GM23338 (cell line): ENCODE measurements at regions not wholly inside any gene's neighbourhood (a gene's known extent, or its start where the extent isn't known, plus 50 kb on each side); places are given as distances from the start of the nearest gene placed in this dataset.

Experiments used
- ATAC-seq: fragments of 200-7000 bp; cut with Tn5 transposase; 3 replicates; pipeline ENCODE4 v1.9.1; 2020
- DNase-seq: peaks from one replicate; pipeline ENCODE4 v3.0.0-alpha.2; 2015; ENCODE audit warnings: low spot score
- H2AFZ ChIP-seq: fragments of 200-600 bp; sonication (generic); 2 replicates; pipeline ENCODE4 v1.8.0; 2016; ENCODE audit warnings: antibody characterized with exemption, mild to moderate bottlenecking, moderate library complexity
- H3F3A ChIP-seq: fragments of 200-600 bp; sonication (generic); replicated peaks from 2 replicates; pipeline ENCODE4 v1.8.0; 2017; ENCODE audit warnings: antibody characterized with exemption, mixed run types, low read depth
- H3K27ac ChIP-seq: fragments of 200-600 bp; sonication (generic); 2 replicates; pipeline ENCODE4 v1.6.1; 2016; ENCODE audit warnings: low read depth
- H3K27me3 ChIP-seq: fragments of 200-600 bp; sonication (generic); 2 replicates; pipeline ENCODE4 v1.8.0; 2016; ENCODE audit warnings: mild to moderate bottlenecking, mixed run types, moderate library complexity; ENCODE audit not compliant: insufficient read depth
- H3K36me3 ChIP-seq: fragments of 200-600 bp; sonication (generic); 2 replicates; pipeline ENCODE4 v1.8.0; 2016; ENCODE audit warnings: mild to moderate bottlenecking; ENCODE audit not compliant: insufficient read depth
- H3K4me1 ChIP-seq: fragments of 200-600 bp; sonication (generic); 2 replicates; pipeline ENCODE4 v1.8.0; 2016; ENCODE audit warnings: mild to moderate bottlenecking, moderate library complexity; ENCODE audit not compliant: insufficient read depth
- H3K4me2 ChIP-seq: fragments of 200-600 bp; sonication (generic); 2 replicates; pipeline ENCODE4 v1.7.1; 2017; ENCODE audit warnings: mixed run types
- H3K4me3 ChIP-seq: fragments of 200-600 bp; sonication (generic); 2 replicates; pipeline ENCODE4 v1.6.1; 2016; ENCODE audit warnings: mixed run types
- H3K79me2 ChIP-seq: fragments of 200-600 bp; sonication (generic); replicated peaks from 2 replicates; pipeline ENCODE4 v1.8.0; 2017; ENCODE audit warnings: mild to moderate bottlenecking; ENCODE audit not compliant: insufficient read depth
- H3K9me2 ChIP-seq: fragments of 200-600 bp; sonication (generic); 2 replicates; pipeline ENCODE4 v1.8.0; 2017; ENCODE audit not compliant: insufficient read depth
- H4K20me1 ChIP-seq: fragments of 200-600 bp; sonication (generic); replicated peaks from 2 replicates; pipeline ENCODE4 v1.8.0; 2017; ENCODE audit warnings: mild to moderate bottlenecking; ENCODE audit not compliant: insufficient read depth
- H3K27ac Mint-ChIP-seq: 2 replicates; pipeline ENCODE4 v1.8.0; 2020; ENCODE audit warnings: inconsistent platforms, mild to moderate bottlenecking, moderate library complexity, mixed read lengths
- H3K27me3 Mint-ChIP-seq: 3 replicates; pipeline ENCODE4 v1.8.0; 2022; ENCODE audit warnings: low read depth, mild to moderate bottlenecking, moderate library complexity, mixed read lengths, inconsistent platforms; ENCODE audit not compliant: insufficient read depth, poor library complexity
- H3K36me3 Mint-ChIP-seq: 3 replicates; pipeline ENCODE4 v1.8.0; 2021; ENCODE audit warnings: low read depth, mild to moderate bottlenecking, inconsistent platforms, moderate library complexity, mixed read lengths
- H3K4me1 Mint-ChIP-seq: 3 replicates; pipeline ENCODE4 v1.8.0; 2020; ENCODE audit warnings: mild to moderate bottlenecking, inconsistent platforms, mixed read lengths
- H3K4me3 Mint-ChIP-seq: 3 replicates; pipeline ENCODE4 v1.8.0; 2021; ENCODE audit warnings: moderate library complexity, mild to moderate bottlenecking, inconsistent platforms, mixed read lengths
- H3K9me3 Mint-ChIP-seq: 3 replicates; pipeline ENCODE4 v1.8.0; 2020; ENCODE audit warnings: moderate library complexity, mild to moderate bottlenecking, inconsistent platforms, mixed read lengths
- EZH2 ChIP-seq: fragments of 200-600 bp; sonication (generic); IDR thresholded peaks from one replicate; pipeline ENCODE4 v1.8.0; 2017; ENCODE audit warnings: antibody characterized with exemption, mild to moderate bottlenecking, low read depth; ENCODE audit not compliant: unreplicated experiment
- EZH2phosphoT487 ChIP-seq: fragments of 200-600 bp; sonication (generic); IDR thresholded peaks from one replicate; pipeline ENCODE4 v1.8.1; 2018; ENCODE audit warnings: antibody characterized with exemption; ENCODE audit not compliant: unreplicated experiment
- JUNB ChIP-seq: IDR thresholded peaks from one replicate; pipeline ENCODE4 v1.6.1; 2016; ENCODE audit warnings: antibody characterized with exemption; ENCODE audit not compliant: unreplicated experiment
- NANOG ChIP-seq: IDR thresholded peaks from 2 replicates; pipeline ENCODE4 v1.6.1; 2016; ENCODE audit warnings: antibody characterized with exemption, borderline replicate concordance
- POLR2AphosphoS5 ChIP-seq: IDR thresholded peaks from 2 replicates; pipeline ENCODE4 v1.6.1; 2016; ENCODE audit warnings: antibody characterized with exemption, low read depth
- STAT1 ChIP-seq: IDR thresholded peaks from one replicate; pipeline ENCODE4 v1.6.1; 2016; ENCODE audit warnings: antibody characterized with exemption; ENCODE audit not compliant: unreplicated experiment
- TF ChIP-seq, protein P1 (sequence below): IDR thresholded peaks from one replicate; pipeline ENCODE4 v1.6.1; 2018; ENCODE audit warnings: antibody characterized with exemption; ENCODE audit not compliant: unreplicated experiment
- TF ChIP-seq, protein P2 (sequence below), 2 experiments: fragments of 200-600 bp in 1 of 2; sonication (generic) in 1 of 2; conservative IDR thresholded peaks; 2 replicates each; pipeline versions ENCODE4 v1.5.1 to v1.6.1; 2016 to 2017; ENCODE audit warnings: antibody characterized with exemption in 2 of 2, low read depth in 2 of 2, mild to moderate bottlenecking in 2 of 2, moderate library complexity in 1 of 2
- TF ChIP-seq, protein P3 (sequence below): IDR thresholded peaks from 2 replicates; pipeline ENCODE4 v1.6.1; 2016; ENCODE audit warnings: antibody characterized with exemption

DNA sequence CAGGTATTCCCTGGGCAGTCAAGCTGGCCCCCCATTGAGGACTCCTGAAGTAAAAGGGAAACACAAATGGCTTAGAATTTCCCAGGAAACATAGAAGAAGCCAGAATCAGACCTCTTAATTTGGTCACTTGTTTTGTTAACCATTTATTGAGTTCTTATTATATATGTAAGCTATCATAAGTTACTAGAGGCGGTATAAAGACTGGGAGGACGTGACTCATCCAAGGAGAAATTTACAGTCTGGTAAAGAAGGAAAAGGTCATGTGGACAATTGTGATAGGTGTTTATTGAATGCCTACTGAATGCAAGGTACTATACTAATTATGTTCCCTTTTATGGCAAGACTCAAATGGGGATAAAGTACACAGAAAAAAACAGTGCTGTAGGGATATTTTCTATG is 146.7 kb downstream of the DYRK2 start:
- Histone ChIP-seq H3F3A (no peaks in the 10 kb centered on the region), H3K9me2 (0 out of 2 replicates have a peak, but pooled peaks cover 2% of the 10 kb centered on the region), H3K36me3 (no peaks in the 10 kb centered on the region), H2AFZ (no peak overlapping the region), H3K27me3 (no peaks in the 10 kb centered on the region), H3K4me2 (no peak overlapping the region), H3K27ac (no peak overlapping the region), H4K20me1 (no peaks in the 10 kb centered on the region), H3K79me2 (no peaks in the 10 kb centered on the region), H3K4me3 (no peak overlapping the region), H3K4me1 (peaks cover 8% of the 10 kb centered on the region)
- DNase-seq (no peak), ATAC-seq (no peak)
- Mint-ChIP-seq H3K9me3 (peaks cover 12% of the 10 kb centered on the region), H3K27me3 (no peaks in the 10 kb centered on the region), H3K4me1 (peaks cover 3% of the 10 kb centered on the region), H3K36me3 (peaks cover 11% of the 10 kb centered on the region; the same call in 2 of the 3 replicates), H3K27ac (no peak overlapping the region), H3K4me3 (no peak overlapping the region)
- TF ChIP-seq STAT1 = no peak
- TF ChIP-seq JUNB = no peak
- no peak for TF ChIP-seq NANOG
- no peak for TF ChIP-seq EZH2phosphoT487

DNA sequence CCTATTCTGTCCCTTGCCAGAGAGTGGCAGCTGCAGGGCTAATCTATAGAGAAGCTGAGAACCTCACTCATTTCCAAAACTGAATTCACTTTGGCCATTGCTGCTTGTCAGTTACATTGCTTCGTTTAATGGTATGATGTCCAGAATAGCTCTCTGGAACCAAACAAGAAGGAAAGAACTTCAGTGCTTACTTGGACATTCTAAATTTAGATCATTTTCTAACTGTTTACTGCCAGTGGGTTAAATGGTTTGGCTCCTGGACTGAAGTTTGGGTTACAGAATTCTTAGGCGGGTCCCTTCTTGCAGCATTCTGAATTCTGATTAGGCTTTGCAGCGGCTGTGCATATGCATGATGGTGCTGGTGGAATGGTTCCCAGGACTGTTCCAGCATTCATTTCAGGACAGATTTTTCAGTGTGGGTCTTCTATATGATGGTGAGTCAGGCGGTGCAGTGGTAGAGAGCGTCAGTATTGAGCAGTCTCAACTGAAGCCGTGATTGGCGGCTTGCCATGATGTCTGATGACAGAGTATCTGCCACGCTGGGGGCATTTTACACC is 148.7 kb downstream of the DYRK2 start:
- H3K4me2 ChIP-seq = no peak overlapping the region
- no peaks in the 10 kb centered on the region for H3K27me3 Mint-ChIP-seq
- no peaks in the 10 kb centered on the region for H4K20me1 ChIP-seq
- DNase-seq (no peak), ATAC-seq (no peak)
- 0 out of 2 replicates have a peak, but pooled peaks cover 2% of the 10 kb centered on the region for H3K9me2 ChIP-seq
- no peaks in the 10 kb centered on the region for H3F3A ChIP-seq
- H3K4me3 ChIP-seq = no peak overlapping the region
- H3K27me3 ChIP-seq = no peaks in the 10 kb centered on the region
- H3K4me1 ChIP-seq = peaks cover 2% of the 10 kb centered on the region; the same call in 1 of the 2 replicates
- H3K27ac Mint-ChIP-seq = no peak overlapping the region
- H3K4me1 Mint-ChIP-seq = no peaks in the 10 kb centered on the region
- H3K27ac ChIP-seq = no peak overlapping the region
- 0 out of 3 replicates have a peak, but pooled peaks cover under 1% of the 10 kb centered on the region for H3K9me3 Mint-ChIP-seq
- peaks cover 3% of the 10 kb centered on the region; the same call in 1 of the 3 replicates for H3K36me3 Mint-ChIP-seq
- H3K4me3 Mint-ChIP-seq = no peak overlapping the region
- H3K36me3 ChIP-seq = no peaks in the 10 kb centered on the region
- no peaks in the 10 kb centered on the region for H3K79me2 ChIP-seq
- H2AFZ ChIP-seq = no peak overlapping the region
- TF ChIP-seq POLR2AphosphoS5 (no peak), EZH2 (no peak), JUNB (no peak), STAT1 (no peak)
- TF ChIP-seq, protein P1, sequence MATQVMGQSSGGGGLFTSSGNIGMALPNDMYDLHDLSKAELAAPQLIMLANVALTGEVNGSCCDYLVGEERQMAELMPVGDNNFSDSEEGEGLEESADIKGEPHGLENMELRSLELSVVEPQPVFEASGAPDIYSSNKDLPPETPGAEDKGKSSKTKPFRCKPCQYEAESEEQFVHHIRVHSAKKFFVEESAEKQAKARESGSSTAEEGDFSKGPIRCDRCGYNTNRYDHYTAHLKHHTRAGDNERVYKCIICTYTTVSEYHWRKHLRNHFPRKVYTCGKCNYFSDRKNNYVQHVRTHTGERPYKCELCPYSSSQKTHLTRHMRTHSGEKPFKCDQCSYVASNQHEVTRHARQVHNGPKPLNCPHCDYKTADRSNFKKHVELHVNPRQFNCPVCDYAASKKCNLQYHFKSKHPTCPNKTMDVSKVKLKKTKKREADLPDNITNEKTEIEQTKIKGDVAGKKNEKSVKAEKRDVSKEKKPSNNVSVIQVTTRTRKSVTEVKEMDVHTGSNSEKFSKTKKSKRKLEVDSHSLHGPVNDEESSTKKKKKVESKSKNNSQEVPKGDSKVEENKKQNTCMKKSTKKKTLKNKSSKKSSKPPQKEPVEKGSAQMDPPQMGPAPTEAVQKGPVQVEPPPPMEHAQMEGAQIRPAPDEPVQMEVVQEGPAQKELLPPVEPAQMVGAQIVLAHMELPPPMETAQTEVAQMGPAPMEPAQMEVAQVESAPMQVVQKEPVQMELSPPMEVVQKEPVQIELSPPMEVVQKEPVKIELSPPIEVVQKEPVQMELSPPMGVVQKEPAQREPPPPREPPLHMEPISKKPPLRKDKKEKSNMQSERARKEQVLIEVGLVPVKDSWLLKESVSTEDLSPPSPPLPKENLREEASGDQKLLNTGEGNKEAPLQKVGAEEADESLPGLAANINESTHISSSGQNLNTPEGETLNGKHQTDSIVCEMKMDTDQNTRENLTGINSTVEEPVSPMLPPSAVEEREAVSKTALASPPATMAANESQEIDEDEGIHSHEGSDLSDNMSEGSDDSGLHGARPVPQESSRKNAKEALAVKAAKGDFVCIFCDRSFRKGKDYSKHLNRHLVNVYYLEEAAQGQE = no peak
- TF ChIP-seq, protein P2, sequence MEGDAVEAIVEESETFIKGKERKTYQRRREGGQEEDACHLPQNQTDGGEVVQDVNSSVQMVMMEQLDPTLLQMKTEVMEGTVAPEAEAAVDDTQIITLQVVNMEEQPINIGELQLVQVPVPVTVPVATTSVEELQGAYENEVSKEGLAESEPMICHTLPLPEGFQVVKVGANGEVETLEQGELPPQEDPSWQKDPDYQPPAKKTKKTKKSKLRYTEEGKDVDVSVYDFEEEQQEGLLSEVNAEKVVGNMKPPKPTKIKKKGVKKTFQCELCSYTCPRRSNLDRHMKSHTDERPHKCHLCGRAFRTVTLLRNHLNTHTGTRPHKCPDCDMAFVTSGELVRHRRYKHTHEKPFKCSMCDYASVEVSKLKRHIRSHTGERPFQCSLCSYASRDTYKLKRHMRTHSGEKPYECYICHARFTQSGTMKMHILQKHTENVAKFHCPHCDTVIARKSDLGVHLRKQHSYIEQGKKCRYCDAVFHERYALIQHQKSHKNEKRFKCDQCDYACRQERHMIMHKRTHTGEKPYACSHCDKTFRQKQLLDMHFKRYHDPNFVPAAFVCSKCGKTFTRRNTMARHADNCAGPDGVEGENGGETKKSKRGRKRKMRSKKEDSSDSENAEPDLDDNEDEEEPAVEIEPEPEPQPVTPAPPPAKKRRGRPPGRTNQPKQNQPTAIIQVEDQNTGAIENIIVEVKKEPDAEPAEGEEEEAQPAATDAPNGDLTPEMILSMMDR (conservative IDR thresholded peaks at IDR 0.05; ENCODE audit: low read depth in 2 of 2) = no peak
- TF ChIP-seq, protein P3, sequence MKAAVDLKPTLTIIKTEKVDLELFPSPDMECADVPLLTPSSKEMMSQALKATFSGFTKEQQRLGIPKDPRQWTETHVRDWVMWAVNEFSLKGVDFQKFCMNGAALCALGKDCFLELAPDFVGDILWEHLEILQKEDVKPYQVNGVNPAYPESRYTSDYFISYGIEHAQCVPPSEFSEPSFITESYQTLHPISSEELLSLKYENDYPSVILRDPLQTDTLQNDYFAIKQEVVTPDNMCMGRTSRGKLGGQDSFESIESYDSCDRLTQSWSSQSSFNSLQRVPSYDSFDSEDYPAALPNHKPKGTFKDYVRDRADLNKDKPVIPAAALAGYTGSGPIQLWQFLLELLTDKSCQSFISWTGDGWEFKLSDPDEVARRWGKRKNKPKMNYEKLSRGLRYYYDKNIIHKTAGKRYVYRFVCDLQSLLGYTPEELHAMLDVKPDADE = no peak
